Activated B cell treated with CpG ODN at 0.5 μM for 24 hours (primary cell): ENCODE measurements at regions not wholly inside any gene's neighbourhood (a gene's known extent, or its start where the extent isn't known, plus 50 kb on each side); places are given as distances from the start of the nearest gene placed in this dataset.

Source experiments
- ATAC-seq: fragments of 200-7000 bp; cut with Tn5 transposase; one replicate; pipeline ENCODE4 v1.10.0; 2021; ENCODE audit warnings: low read depth, mild to moderate bottlenecking, moderate library complexity
- CTCF ChIA-PET: fragments of 350-600 bp; sonication (Branson Sonifier 250); formaldehyde crosslinking; loops from one replicate; lab custom pipeline; 2021; ENCODE audit warnings: antibody characterized with exemption; lab: Charles Lee
- POLR2A ChIA-PET: fragments of 350-600 bp; sonication (Branson Sonifier 250); formaldehyde crosslinking; loops from one replicate; lab custom pipeline; 2021; ENCODE audit warnings: antibody characterized with exemption; lab: Charles Lee
- DNase-seq: peaks from one replicate; pipeline ENCODE4 v3.0.0; 2022
- H3K27ac Mint-ChIP-seq: one replicate; pipeline ENCODE4 v1.8.0; 2020; ENCODE audit warnings: mixed read lengths
- H3K27me3 Mint-ChIP-seq: one replicate; pipeline ENCODE4 v1.8.0; 2021; ENCODE audit warnings: mixed read lengths
- H3K36me3 Mint-ChIP-seq: one replicate; pipeline ENCODE4 v1.8.0; 2021; ENCODE audit warnings: low read depth, mixed read lengths
- H3K4me1 Mint-ChIP-seq: one replicate; pipeline ENCODE4 v1.8.0; 2021; ENCODE audit warnings: mixed read lengths
- H3K4me3 Mint-ChIP-seq: one replicate; pipeline ENCODE4 v1.8.0; 2020; ENCODE audit warnings: mild to moderate bottlenecking, mixed read lengths
- H3K9me3 Mint-ChIP-seq: one replicate; pipeline ENCODE4 v1.8.0; 2020; ENCODE audit warnings: mixed read lengths
- intact Hi-C: fragments of 100-400 bp; cut with micrococcal nuclease; formaldehyde crosslinking; loops from one replicate; pipeline ENCODE4 v1.15.1; 2024
- TF ChIP-seq, protein P1 (sequence below): fragments of 200-600 bp; IDR thresholded peaks from one replicate; pipeline ENCODE4 v1.8.0; 2022; ENCODE audit warnings: antibody characterized with exemption, mild to moderate bottlenecking

DNA sequence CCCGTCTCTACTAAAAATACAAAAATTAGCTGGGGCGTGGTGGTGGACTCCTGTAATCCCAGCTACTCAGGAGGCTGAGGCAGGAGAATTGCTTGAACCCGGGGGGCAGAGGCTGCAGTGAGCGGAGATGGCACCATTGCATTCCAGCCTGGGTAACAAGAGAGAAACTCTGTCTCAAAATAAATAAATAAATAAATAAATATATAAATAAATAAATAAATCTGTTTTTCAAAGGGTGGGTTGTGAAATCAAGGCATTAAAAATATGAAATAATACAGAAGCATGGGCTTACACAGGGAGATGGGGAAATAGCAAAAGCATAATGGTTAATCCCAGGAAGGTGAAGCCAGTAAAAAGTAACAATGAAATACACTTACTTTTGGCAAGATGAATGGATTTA, 93.9 kb downstream of the LYZL2 start:
- ATAC-seq = no peak
- intact Hi-C loops = no loop called here
- H3K4me3 Mint-ChIP-seq = no peak overlapping the region
- ChIA-PET POLR2A (interaction anchor here (0.9 kb wide), 1 partner anchor 102 kb away, joined by 4 read pairs; the partner anchor contains the start of gene MAP3K8), CTCF (interaction anchor here (1.0 to 4.1 kb wide), 7 partner anchors 46 to 176 kb away, joined by 3 to 26 read pairs (median 6); no protein-coding TSS in a partner anchor)
- peaks cover 31% of the 10 kb centered on the region for H3K4me1 Mint-ChIP-seq
- H3K9me3 Mint-ChIP-seq = no peaks in the 10 kb centered on the region
- H3K36me3 Mint-ChIP-seq = peaks cover 1% of the 10 kb centered on the region
- no peak overlapping the region for H3K27ac Mint-ChIP-seq
- TF ChIP-seq, protein P1, sequence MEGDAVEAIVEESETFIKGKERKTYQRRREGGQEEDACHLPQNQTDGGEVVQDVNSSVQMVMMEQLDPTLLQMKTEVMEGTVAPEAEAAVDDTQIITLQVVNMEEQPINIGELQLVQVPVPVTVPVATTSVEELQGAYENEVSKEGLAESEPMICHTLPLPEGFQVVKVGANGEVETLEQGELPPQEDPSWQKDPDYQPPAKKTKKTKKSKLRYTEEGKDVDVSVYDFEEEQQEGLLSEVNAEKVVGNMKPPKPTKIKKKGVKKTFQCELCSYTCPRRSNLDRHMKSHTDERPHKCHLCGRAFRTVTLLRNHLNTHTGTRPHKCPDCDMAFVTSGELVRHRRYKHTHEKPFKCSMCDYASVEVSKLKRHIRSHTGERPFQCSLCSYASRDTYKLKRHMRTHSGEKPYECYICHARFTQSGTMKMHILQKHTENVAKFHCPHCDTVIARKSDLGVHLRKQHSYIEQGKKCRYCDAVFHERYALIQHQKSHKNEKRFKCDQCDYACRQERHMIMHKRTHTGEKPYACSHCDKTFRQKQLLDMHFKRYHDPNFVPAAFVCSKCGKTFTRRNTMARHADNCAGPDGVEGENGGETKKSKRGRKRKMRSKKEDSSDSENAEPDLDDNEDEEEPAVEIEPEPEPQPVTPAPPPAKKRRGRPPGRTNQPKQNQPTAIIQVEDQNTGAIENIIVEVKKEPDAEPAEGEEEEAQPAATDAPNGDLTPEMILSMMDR = no peak
- no peak for DNase-seq
- no peaks in the 10 kb centered on the region for H3K27me3 Mint-ChIP-seq

DNA sequence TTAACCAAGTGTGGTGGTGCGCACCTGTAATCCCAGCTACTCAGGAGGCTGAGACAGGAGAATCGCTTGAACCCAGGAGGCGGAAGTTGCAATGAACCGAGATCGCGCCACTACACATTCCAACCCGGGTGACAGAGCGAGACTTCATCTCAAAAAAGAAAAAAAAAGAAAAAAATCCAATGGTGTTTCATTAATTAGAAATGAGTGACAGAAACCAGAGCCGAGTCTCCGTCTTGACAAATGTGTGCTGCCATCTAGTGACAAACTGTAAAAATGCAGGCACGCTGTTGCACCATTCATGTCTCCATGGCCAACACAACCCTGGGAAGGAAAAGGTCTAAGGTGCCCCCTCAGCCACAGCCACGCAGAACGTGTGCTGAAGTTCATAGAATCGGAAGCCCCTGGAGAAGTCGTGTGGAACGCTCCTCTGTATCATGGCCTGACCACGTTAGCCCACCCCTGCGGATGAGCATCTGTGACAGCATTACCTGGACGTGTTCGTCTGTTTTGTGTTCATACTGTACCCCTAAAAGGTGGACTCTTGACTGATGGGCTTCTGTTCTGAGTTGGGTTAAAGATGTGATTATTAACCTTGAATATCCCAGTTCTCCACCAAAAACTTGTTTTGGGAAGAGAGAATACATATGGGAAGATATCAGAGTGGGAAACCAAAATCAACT, 94.9 kb downstream of the LYZL2 start:
- H3K4me1 Mint-ChIP-seq = peaks cover 42% of the 10 kb centered on the region
- TF ChIP-seq, protein P1 = peak; percentile 57
- intact Hi-C loops = loop anchor here (1.0 kb wide), 6 partner anchors 57 to 175 kb away; partner anchors contain the start of gene MAP3K8
- H3K27ac Mint-ChIP-seq = peak overlapping the region; percentile 69
- peak; percentile 45 for ATAC-seq
- H3K36me3 Mint-ChIP-seq = peaks cover 3% of the 10 kb centered on the region
- CTCF ChIA-PET = interaction anchor here (0.7 to 3.9 kb wide), 14 partner anchors 41 to 145 kb away, joined by 3 to 42 read pairs (median 8); partner anchors contain the start of gene MAP3K8
- POLR2A ChIA-PET = interaction anchor here (0.9 to 3.3 kb wide), 3 partner anchors 90 to 101 kb away, joined by 3 to 28 read pairs (median 7); partner anchors contain the start of gene MAP3K8
- peak; percentile 40 for DNase-seq
- no peaks in the 10 kb centered on the region for H3K9me3 Mint-ChIP-seq
- no peaks in the 10 kb centered on the region for H3K27me3 Mint-ChIP-seq
- H3K4me3 Mint-ChIP-seq = no peak overlapping the region

DNA sequence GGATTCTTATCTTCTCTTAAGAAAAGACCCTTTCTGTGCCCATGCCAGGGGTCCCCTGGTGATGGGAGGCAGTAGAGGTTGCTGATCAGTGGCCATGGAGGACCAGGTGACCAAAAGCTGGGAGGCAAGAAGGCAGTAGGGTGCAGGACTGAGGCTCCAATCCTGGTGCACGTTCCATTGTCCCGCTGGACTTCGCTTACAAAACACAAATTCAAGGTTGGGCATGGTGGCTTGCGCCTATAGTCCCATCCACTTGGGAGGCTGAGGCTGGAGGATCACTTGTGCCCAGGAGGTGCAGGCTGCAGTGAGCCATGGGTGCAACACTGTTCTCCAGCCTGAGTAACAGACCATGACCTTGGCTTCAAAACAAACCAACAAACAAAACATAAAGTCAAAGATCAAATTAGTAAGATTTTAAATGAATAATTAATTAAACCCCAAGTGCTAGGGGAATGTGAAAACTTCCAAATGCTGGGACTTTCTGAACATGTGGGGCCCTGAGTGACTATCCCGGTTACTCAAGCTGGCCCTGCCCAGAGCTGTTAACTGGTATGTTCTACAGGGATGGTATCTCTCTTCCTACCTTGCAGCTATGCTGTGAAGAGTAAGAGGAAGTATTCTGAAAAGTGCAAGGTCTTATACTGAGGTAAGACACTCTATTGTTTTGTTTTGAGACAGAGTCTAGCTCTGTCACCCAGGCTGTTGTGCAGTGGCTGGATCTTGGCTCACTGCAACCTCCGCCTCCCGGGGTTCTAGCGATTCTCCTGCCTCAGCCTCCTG, 97.6 kb downstream of the LYZL2 start:
- H3K36me3 Mint-ChIP-seq = peaks cover 5% of the 10 kb centered on the region
- no peak for DNase-seq
- ChIA-PET POLR2A (interaction anchor here (0.6 to 3.3 kb wide), 8 partner anchors 26 to 118 kb away, joined by 3 to 28 read pairs (median 4); partner anchors contain the start of gene MAP3K8), CTCF (interaction anchor here (0.8 to 3.9 kb wide), 12 partner anchors 50 to 142 kb away, joined by 3 to 42 read pairs (median 14); partner anchors contain the start of gene MAP3K8)
- TF ChIP-seq, protein P1 = no peak
- intact Hi-C loops = no loop called here
- no peaks in the 10 kb centered on the region for H3K27me3 Mint-ChIP-seq
- H3K4me1 Mint-ChIP-seq = peaks cover 66% of the 10 kb centered on the region
- no peak for ATAC-seq
- no peaks in the 10 kb centered on the region for H3K9me3 Mint-ChIP-seq
- H3K27ac Mint-ChIP-seq = peak overlapping the region; percentile 84
- peak overlapping the region; percentile 44 for H3K4me3 Mint-ChIP-seq

DNA sequence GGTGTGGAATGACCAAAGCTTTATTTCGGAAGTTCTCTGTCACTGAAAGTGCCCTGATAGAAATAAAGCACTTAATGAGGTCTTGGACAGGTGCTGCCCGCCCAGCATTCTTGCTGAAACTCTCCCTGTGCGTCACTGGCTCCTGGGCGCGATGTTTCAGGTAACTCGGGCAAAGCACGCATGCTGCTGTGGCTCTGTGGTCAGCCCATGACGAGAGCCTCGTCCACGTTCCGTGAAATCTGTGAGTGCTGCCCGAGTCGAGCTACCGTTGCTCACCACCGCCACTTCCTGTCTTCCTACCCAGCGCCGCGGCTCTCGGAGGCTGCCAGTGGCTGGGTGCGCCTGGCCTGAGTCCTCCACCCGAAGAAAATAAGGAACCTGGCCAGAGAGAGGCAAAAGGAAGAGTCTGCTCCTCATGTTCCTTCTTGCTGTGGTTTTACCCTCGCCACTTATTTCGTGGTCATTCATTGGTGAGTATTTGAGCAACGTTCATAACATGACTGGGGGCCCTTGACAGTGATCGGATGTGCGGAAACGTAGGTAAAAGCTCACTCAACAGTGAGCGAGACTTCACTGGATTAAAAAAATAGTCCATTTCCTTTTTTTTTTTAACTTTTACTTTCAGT, 95.5 kb downstream of the MAP3K8 start:
- intact Hi-C loops = loop anchor here (1.0 to 5.0 kb wide), 8 partner anchors 19 to 1228 kb away; partner anchors contain the start of gene MAP3K8
- ChIA-PET POLR2A (interaction anchor here (0.5 to 4.3 kb wide), 32 partner anchors 8 to 332 kb away, joined by 3 to 140 read pairs (median 9); partner anchors contain the start of genes MAP3K8 and MTPAP), CTCF (interaction anchor here (0.8 to 3.8 kb wide), 5 partner anchors 41 to 115 kb away, joined by 3 to 18 read pairs (median 4); no protein-coding TSS in a partner anchor)
- ATAC-seq = peak; percentile 84
- DNase-seq = peak; percentile 78
- H3K4me1 Mint-ChIP-seq = peaks cover 76% of the 10 kb centered on the region
- peaks cover 4% of the 10 kb centered on the region for H3K36me3 Mint-ChIP-seq
- H3K4me3 Mint-ChIP-seq = peak overlapping the region; percentile 86
- H3K9me3 Mint-ChIP-seq = no peaks in the 10 kb centered on the region
- H3K27me3 Mint-ChIP-seq = no peaks in the 10 kb centered on the region
- TF ChIP-seq, protein P1 = no peak
- peak overlapping the region; percentile 98 for H3K27ac Mint-ChIP-seq
